PC-9 (cell line): ENCODE measurements at regions not wholly inside any gene's neighbourhood (a gene's known extent, or its start where the extent isn't known, plus 50 kb on each side); places are given as distances from the start of the nearest gene placed in this dataset.
A peak's percentile ranks its signal among the peaks of the same experiment; 100 is the strongest.
"Not testable (repeated sequence)": the region's sequence is repeated elsewhere in the genome, so short reads cannot be mapped to it uniquely, and the experiment has no call there.

Experiments used
- BruUV-seq: library from RNA; stranded (reverse); fragments of 400-500 nt; replicated peaks from 2 replicates; lab custom pipeline; 2021; lab: Mats Ljungman, UMichigan
- CTCF ChIA-PET: fragments of 300-600 bp; sonication (Branson Sonifier 250); formaldehyde crosslinking; loops from one replicate; lab custom pipeline; 2022; ENCODE audit warnings: antibody characterized with exemption; lab: Charles Lee
- POLR2A ChIA-PET: fragments of 300-600 bp; sonication (Branson Sonifier 250); formaldehyde crosslinking; loops from one replicate; lab custom pipeline; 2022; ENCODE audit warnings: antibody characterized with exemption; ENCODE audit not compliant: unreplicated experiment; lab: Charles Lee
- DNase-seq, 2 experiments: peaks; one replicate each; pipeline versions ENCODE4 v3.0.0 to v3.0.0-alpha.2; 2015 to 2022; ENCODE audit warnings: mixed read lengths in 1 of 2
- H2AFZ ChIP-seq: fragments of 200-600 bp; sonication (generic); 2 replicates; pipeline ENCODE4 v1.8.1; 2017; ENCODE audit warnings: antibody characterized with exemption
- H3F3A ChIP-seq: fragments of 200-600 bp; sonication (generic); 2 replicates; pipeline ENCODE4 v1.8.1; 2017; ENCODE audit warnings: antibody characterized with exemption, mild to moderate bottlenecking, low read depth; ENCODE audit not compliant: insufficient read depth
- H3K27ac ChIP-seq: fragments of 200-600 bp; sonication (generic); 2 replicates; pipeline ENCODE4 v1.6.1; 2016; ENCODE audit warnings: mixed run types
- H3K27me3 ChIP-seq: fragments of 200-600 bp; sonication (generic); 2 replicates; pipeline ENCODE4 v1.6.1; 2016; ENCODE audit warnings: low read depth, mixed run types; ENCODE audit not compliant: insufficient read depth
- H3K36me3 ChIP-seq: fragments of 200-600 bp; sonication (generic); 2 replicates; pipeline ENCODE4 v1.6.1; 2016; ENCODE audit warnings: low read depth, mixed run types
- H3K4me1 ChIP-seq: fragments of 200-600 bp; sonication (generic); replicated peaks from 2 replicates; pipeline ENCODE4 v1.6.1; 2016; ENCODE audit warnings: mixed run types; ENCODE audit not compliant: insufficient read depth
- H3K4me2 ChIP-seq: fragments of 200-600 bp; sonication (generic); 2 replicates; pipeline ENCODE4 v1.6.1; 2017; ENCODE audit warnings: mixed run types
- H3K4me3 ChIP-seq: fragments of 200-600 bp; sonication (generic); 2 replicates; pipeline ENCODE4 v1.6.1; 2016; ENCODE audit warnings: mixed run types
- H3K79me2 ChIP-seq: fragments of 200-600 bp; sonication (generic); 2 replicates; pipeline ENCODE4 v1.6.1; 2017; ENCODE audit warnings: low read depth, mixed run types
- H3K9me2 ChIP-seq: fragments of 200-600 bp; sonication (generic); 2 replicates; pipeline ENCODE4 v1.8.1; 2017; ENCODE audit warnings: mild to moderate bottlenecking; ENCODE audit not compliant: insufficient read depth
- H3K9me3 ChIP-seq: fragments of 200-600 bp; sonication (generic); 2 replicates; pipeline ENCODE4 v1.8.1; 2016; ENCODE audit warnings: low read depth; ENCODE audit not compliant: insufficient read depth
- H4K20me1 ChIP-seq: fragments of 200-600 bp; sonication (generic); 2 replicates; pipeline ENCODE4 v1.8.1; 2017; ENCODE audit not compliant: insufficient read depth
- CTCF ChIP-seq: fragments of 200-600 bp; sonication (generic); conservative IDR thresholded peaks from 2 replicates; pipeline ENCODE4 v1.6.1; 2017; ENCODE audit warnings: mixed run types, antibody characterized with exemption, mild to moderate bottlenecking, moderate library complexity
- EZH2 ChIP-seq: fragments of 200-600 bp; sonication (generic); IDR thresholded peaks from 2 replicates; pipeline ENCODE4 v1.8.0; 2017; ENCODE audit warnings: antibody characterized with exemption, low read depth
- intact Hi-C: fragments of 100-400 bp; cut with micrococcal nuclease; formaldehyde crosslinking; loops from one replicate; pipeline ENCODE4 v1.10.0; 2022; ENCODE audit not compliant: unreplicated experiment

DNA sequence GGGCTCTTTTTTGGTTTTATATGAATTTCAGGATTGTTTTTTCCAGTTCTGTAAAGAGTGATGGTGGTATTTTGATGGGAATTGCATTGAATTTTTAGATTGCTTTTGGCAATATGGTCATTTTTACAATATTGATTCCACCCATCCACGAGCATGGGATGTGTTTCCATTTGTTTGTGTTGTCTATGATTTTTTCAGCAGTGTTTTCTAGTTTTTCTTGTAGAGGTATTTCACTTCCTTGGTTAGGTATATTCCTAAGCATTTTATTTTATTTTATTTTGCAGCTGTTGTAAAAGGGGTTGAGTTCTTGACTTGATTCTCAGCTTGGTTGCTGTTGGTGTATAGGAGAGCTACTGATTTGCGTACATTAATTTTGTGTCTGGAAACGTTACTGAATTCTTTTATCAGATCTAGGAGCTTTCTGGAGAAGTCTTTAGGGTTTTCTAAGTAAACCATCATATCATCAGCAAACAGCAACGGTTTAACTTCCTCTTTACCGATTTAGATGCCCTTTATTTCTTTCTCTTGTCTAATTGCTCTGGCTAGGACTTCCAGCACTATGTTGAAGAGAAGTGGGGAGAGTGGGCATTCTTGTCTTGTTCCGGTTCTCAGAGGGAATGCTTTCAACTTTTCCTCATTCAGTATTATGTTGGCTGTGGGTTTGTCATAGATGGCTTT, 69.4 kb upstream of the GNG12 start:
- intact Hi-C loops, H3K4me3 ChIP-seq, H3K27me3 ChIP-seq, POLR2A ChIA-PET, H2AFZ ChIP-seq, CTCF ChIA-PET, H3K36me3 ChIP-seq, H3K9me3 ChIP-seq, BruUV-seq, H3K4me1 ChIP-seq, H3K79me2 ChIP-seq, H3F3A ChIP-seq, DNase-seq, H3K4me2 ChIP-seq, H3K9me2 ChIP-seq, H4K20me1 ChIP-seq, H3K27ac ChIP-seq: not testable (repeated sequence)

DNA sequence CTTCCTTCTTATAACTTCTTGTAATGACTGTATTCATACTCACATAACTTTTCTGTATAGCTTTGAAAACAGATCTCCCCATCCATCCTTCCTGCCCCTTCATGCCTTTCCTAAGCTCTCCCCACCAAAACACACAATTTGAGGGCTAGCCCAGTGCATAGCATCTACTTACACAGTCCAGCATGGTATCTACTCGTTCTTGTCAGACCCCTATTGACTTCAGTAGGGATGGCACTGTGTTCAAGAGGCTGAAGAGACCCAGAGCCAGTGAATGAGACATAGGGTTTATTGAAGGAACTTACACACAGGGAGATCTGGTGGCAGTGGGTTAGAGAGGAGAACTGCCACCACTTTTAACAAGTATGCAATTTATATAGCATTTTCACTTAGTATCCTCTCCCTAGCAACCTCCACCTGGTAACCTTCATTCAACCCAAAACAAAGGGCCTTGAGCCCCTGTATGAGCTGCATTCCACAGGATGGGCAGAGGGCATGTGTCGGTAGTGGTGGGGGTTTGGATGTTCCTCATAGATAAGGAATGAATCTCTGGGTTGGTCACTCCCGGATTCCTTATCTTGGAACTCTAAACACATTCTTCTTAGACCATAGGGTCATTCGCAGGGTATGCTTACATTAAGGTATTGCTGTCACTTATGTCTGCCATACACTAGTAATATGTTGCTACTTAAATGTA, 64.9 kb upstream of the GNG12 start:
- H3K4me3 ChIP-seq: no peak overlapping the region
- H3F3A ChIP-seq: no peaks in the 10 kb centered on the region
- H3K9me3 ChIP-seq: no peaks in the 10 kb centered on the region
- CTCF ChIA-PET: no interaction called here
- no peak for TF ChIP-seq CTCF
- no peak for TF ChIP-seq EZH2
- no peaks in the 10 kb centered on the region for H3K27me3 ChIP-seq
- DNase-seq: no peak
- no peaks in the 10 kb centered on the region for H3K4me1 ChIP-seq
- H4K20me1 ChIP-seq: no peaks in the 10 kb centered on the region
- H3K36me3 ChIP-seq: no peaks in the 10 kb centered on the region
- peak overlapping the region; percentile 3; the same call in 1 of the 2 replicates for H3K4me2 ChIP-seq
- no peaks in the 10 kb centered on the region; the same call in 1 of the 2 replicates for H3K9me2 ChIP-seq
- no peak overlapping the region for H2AFZ ChIP-seq
- intact Hi-C loops: no loop called here
- H3K79me2 ChIP-seq: no peaks in the 10 kb centered on the region
- no TSS peak for BruUV-seq
- POLR2A ChIA-PET: no interaction called here
- no peak overlapping the region for H3K27ac ChIP-seq

GRCh38 chr1:67897270-67897949, 64.1 kb upstream of the GNG12 start:
- H3K4me2 ChIP-seq: peak overlapping the region; percentile 3; the same call in 1 of the 2 replicates
- no peaks in the 10 kb centered on the region for H3K4me1 ChIP-seq
- 0 out of 2 replicates have a peak overlapping the region, but pooled peaks have one; percentile 14 for H2AFZ ChIP-seq
- ChIA-PET POLR2A (no interaction called here), CTCF (no interaction called here)
- H3K4me3 ChIP-seq: no peak overlapping the region
- intact Hi-C loops: no loop called here
- H3K27ac ChIP-seq: no peak overlapping the region
- DNase-seq: no peak
- H4K20me1 ChIP-seq: no peaks in the 10 kb centered on the region
- TF ChIP-seq CTCF (no peak), EZH2 (no peak)
- H3K27me3 ChIP-seq: no peaks in the 10 kb centered on the region
- no TSS peak for BruUV-seq
- no peaks in the 10 kb centered on the region for H3K79me2 ChIP-seq
- H3F3A ChIP-seq: no peaks in the 10 kb centered on the region
- H3K9me3 ChIP-seq: no peaks in the 10 kb centered on the region
- H3K9me2 ChIP-seq: no peaks in the 10 kb centered on the region; the same call in 1 of the 2 replicates
- no peaks in the 10 kb centered on the region for H3K36me3 ChIP-seq
